Astrocyte of the cerebellum (primary cell): ENCODE measurements at regions not wholly inside any gene's neighbourhood (a gene's known extent, or its start where the extent isn't known, plus 50 kb on each side); places are given as distances from the start of the nearest gene placed in this dataset.
A peak's percentile ranks its signal among the peaks of the same experiment; 100 is the strongest.

Source experiments
- DNase-seq: peaks from one replicate; pipeline ENCODE4 v3.0.0-alpha.2; 2011; ENCODE audit warnings: low read depth
- H3K4me3 ChIP-seq: 2 replicates; pipeline ENCODE4 v1.5.1; 2011; ENCODE audit warnings: mild to moderate bottlenecking, low read depth, low read length, moderate library complexity
- in situ Hi-C: cut with HindIII; loops from 2 replicates; pipeline ENCODE4 v1.10.0; 2017; ENCODE audit warnings: low sequenced_read_pairs
- TF ChIP-seq, protein P1 (sequence below): IDR thresholded peaks from 2 replicates; pipeline ENCODE4 v1.5.1; 2012; ENCODE audit warnings: low read length, low read depth, moderate library complexity, mild to moderate bottlenecking; ENCODE audit errors: missing control alignments

DNA sequence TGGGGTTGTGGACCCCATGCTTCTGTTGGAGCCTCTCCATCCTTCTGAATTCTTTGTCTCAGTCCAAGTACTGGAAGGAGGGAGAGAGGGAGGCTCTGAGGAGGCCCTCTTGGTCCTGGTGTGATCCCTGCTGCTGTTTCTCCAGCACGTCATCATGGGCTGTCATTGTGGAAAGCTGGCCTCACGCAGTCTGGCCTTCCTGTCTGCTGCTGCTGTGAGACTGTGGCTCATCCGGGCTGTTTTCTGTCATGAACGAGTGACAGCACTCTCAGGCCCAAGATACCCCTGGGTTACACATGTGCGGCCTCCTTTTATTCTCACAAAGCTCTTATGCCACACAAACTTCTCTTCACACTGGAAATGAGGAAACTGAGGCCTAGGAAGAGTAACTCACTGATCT lies 499.3 kb downstream of the CCDC171 start:
- DNase-seq = no peak
- H3K4me3 ChIP-seq = no peak overlapping the region
- TF ChIP-seq, protein P1, sequence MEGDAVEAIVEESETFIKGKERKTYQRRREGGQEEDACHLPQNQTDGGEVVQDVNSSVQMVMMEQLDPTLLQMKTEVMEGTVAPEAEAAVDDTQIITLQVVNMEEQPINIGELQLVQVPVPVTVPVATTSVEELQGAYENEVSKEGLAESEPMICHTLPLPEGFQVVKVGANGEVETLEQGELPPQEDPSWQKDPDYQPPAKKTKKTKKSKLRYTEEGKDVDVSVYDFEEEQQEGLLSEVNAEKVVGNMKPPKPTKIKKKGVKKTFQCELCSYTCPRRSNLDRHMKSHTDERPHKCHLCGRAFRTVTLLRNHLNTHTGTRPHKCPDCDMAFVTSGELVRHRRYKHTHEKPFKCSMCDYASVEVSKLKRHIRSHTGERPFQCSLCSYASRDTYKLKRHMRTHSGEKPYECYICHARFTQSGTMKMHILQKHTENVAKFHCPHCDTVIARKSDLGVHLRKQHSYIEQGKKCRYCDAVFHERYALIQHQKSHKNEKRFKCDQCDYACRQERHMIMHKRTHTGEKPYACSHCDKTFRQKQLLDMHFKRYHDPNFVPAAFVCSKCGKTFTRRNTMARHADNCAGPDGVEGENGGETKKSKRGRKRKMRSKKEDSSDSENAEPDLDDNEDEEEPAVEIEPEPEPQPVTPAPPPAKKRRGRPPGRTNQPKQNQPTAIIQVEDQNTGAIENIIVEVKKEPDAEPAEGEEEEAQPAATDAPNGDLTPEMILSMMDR = no peak
- in situ Hi-C loops = no loop called here

GRCh38 chr9:16052757-16053530 lies 500.1 kb downstream of the CCDC171 start:
- no peak for DNase-seq
- in situ Hi-C loops = no loop called here

DNA sequence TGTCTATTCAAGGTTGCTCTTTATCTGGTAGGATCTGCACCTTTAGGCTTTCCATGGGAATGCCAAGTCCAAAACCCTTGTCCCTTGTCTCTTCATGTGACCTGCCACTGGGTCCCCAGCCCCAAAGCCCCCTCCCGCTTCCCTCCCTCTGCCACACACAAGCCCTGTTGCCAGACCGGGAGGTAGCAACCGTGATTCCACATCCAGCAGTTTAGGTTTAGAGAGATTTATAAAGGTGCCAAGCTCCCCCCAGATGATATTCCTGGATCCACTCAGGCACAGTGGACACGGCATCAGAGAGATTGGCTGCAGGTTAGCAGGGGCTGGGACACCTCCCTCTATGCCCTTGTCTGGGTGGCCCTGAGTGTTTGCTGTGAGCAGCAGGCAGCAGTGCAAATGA lies 504.7 kb downstream of the CCDC171 start:
- no peak for DNase-seq
- no peak overlapping the region for H3K4me3 ChIP-seq
- in situ Hi-C loops = no loop called here
- TF ChIP-seq, protein P1 = no peak

More at GRCh38 chr9:16052757-16053530, 500.1 kb downstream of the CCDC171 start:
- no peak overlapping the region for H3K4me3 ChIP-seq
- TF ChIP-seq, protein P1 = no peak

DNA sequence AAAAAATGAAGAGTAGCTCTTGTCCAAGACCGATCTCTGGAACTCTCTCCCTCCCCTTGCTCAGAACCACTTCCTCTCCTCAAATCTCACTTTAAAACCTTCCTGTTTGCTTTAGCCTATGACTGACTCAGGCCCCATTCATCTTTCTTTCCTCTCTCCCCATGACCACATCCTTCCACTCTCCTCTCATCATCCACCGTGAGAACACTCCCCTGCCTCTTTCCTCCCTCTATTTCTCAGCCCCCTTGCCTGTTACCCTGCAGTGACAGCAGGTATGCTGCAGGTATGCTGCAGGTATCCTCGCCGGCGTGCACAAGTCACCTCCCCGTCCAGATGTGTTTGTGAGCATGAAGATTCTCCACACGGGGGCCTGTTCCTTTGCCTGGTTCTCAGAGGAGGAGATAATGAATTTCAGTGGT lies 505.3 kb downstream of the CCDC171 start:
- TF ChIP-seq, protein P1 = no peak
- in situ Hi-C loops = no loop called here
- H3K4me3 ChIP-seq = no peak overlapping the region
- no peak for DNase-seq

- TF ChIP-seq, protein P1 = no peak
- no peak overlapping the region for H3K4me3 ChIP-seq
- in situ Hi-C loops = no loop called here
- DNase-seq = no peak
Measured at GRCh38 chr9:16060436-16061129, 507.7 kb downstream of the CCDC171 start.

DNA sequence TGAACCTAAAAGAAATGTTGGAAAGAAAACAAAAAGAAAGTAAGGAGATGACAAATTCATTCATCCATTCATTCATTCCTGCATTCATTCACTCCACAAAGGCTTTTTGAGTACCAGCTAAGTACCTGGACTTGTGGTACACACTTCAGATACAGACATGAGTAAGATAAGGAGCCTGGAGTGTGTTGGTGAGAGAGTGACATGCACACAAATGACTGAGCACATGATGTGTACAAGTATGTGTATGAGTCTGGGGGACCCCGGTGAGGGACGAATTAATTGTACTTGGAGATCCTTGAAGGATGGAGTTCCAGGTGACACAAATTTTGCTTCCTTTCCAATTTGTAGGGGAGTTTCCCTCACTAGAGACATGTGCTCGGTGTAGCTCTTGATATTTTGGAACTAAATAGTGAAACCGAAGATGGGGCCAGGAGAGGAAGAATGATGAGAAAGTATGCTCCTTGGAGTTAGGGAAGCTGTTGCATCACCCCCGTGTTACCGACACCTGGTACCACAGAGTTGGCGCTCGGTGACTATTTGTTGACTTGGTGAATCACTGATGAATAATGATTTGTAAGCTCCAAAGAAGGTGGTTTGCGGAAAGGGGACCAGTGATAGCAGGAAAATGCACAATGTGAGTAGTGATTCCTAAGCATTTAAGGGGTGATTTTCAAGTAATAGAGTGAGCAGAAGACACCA lies 509.8 kb downstream of the CCDC171 start:
- no peak overlapping the region for H3K4me3 ChIP-seq
- in situ Hi-C loops = no loop called here
- TF ChIP-seq, protein P1 = no peak
- DNase-seq = peak; percentile 90
